Dermis microvascular lymphatic vessel endothelial cell (primary cell): ENCODE measurements at regions not wholly inside any gene's neighbourhood (a gene's known extent, or its start where the extent isn't known, plus 50 kb on each side); places are given as distances from the start of the nearest gene placed in this dataset.
A peak's percentile ranks its signal among the peaks of the same experiment; 100 is the strongest.

Source experiments
- DNase-seq, 2 donors: peaks; one replicate each; pipeline versions ENCODE4 v3.0.0 to v3.0.0-alpha.2; 2010; ENCODE audit warnings: low read depth in 2 of 2

- no peak for DNase-seq
Measured at GRCh38 chr3:141418751-141419150, 50.4 kb downstream of the ZBTB38 start.

DNA sequence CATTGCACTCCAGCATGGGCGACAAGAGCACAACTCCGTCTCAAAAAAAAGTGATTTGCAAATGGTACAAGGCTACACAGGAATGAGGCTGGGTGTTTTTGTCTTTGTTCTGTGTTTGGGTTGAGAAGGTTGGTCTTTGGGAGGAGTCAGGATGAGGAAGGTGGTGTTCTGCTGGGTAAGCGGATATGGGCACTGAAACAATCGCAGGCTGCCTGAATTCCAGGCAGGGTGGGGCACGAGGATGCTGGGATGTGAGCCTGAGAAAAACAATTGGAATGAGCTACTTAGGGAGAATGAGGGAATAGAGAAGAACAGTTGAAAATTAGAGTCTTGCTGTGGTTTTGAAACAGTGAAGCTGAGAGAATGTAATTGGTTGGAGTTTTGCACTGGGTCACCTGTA lies 51.6 kb downstream of the ZBTB38 start:
- DNase-seq = peak in 1 of 2 donors; percentile 38

DNA sequence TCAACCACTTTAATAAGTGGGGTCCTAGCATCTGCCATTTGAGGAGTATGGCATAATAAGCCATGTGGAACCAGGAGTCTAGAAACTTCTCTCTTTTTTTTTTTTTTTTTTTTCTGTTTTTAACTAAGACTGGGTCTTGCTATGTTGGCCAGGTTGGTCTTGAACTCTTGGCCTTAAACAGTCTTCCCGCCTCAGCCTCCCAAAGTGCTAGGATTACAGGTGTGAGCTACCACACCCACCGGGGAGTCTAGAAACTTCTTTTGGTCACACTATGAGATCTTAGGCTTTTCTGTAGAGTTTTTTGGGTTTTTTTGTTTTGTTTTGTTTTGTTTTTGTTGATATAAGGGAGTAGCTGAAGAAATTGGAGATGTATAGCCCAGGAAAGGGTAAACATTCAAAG lies 52.9 kb downstream of the ZBTB38 start:
- no peak for DNase-seq

DNA sequence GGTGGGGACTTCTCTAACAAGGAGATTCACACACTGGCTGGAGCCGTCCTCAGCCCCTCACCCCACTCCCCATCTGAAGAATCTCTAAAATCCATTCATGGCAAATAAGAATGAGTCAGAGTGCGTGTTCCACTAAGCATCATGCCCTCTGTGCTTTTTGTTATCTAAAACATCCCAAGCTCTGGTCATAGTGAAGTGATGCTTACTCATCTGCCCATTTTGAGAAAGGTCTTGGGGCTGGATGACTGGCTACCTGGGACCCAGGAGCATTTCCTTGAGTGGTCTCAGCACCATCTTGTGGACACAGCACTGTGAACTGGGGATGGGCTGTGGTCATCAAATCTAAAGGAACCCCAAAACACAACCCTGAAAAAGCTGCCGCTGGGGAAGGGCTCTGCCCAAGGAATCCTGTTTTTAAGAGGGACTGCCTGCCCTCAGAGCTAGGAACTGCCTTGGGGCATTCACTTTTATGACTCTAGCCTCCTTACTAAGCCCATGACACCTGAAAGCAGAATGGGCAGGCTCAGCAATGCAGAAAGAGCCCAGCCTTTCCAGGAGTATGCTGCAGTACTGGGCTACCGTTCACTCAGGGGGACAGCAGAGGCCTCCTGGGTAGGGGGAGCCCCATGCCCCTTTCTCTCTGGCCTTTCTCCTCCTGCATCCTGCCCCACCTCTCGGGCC lies 53.5 kb downstream of the ZBTB38 start:
- DNase-seq = no peak

DNA sequence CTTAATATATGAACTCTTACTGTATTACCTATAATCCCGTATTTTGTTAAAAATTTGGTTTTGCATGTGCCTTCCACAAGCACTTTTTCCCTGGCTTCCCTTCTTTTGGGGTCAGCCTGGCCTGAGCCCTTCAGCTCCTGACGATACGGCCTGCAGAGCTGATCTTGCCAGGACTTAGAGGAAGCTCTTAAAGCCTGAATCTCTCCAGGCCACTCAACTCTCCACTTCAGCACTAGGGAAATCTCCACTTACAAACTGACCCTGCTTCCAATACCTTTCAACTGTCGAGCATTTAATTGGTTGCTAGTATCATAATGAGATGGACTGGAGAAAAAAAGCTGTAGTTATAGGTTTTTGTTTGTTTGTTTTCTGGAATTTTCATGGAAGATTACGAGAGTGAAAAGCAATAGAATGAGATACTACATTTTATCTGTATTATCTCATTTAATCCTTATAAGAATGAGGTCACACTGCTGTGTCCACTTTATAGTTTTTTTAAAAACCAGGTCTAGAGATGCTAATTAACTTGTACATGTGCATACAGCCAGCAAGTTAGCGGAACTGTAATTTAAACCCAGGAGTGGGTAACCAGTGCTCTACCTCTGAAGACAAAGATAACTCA lies 54.8 kb downstream of the ZBTB38 start:
- no peak for DNase-seq

DNA sequence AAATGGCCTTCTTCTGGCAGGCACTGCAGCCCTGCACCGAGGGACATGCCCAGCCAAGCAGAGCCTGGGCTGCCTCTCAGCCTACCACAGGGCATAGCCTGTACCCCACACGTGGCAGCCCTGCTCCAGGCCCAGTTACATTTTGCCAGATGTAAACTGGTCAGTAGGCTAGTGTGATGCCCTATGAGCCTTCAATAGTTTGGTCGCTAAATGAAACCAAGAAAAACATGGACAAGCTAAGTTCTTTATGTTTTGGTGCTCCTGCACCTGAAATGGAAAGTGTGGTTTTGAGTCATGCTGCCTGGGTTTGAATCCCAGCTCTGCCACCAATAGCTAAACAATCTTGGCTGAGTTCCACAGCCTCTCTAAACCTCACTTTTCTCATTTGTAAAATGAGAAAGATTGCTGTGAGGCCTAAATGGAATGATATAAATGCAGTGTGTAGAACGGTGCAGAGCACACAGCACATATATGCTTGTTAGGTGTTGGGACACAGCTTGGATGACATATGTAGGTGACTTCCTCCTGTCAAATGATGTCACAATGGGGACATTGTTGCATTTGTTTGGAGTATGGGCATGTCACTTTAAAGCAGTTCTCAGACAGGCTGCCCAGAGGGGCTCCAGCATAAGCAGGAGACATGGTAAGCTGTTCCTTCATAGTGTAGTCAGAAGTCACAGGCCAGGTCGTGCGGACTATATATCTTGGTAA lies 57.4 kb downstream of the ZBTB38 start:
- no peak for DNase-seq

DNA sequence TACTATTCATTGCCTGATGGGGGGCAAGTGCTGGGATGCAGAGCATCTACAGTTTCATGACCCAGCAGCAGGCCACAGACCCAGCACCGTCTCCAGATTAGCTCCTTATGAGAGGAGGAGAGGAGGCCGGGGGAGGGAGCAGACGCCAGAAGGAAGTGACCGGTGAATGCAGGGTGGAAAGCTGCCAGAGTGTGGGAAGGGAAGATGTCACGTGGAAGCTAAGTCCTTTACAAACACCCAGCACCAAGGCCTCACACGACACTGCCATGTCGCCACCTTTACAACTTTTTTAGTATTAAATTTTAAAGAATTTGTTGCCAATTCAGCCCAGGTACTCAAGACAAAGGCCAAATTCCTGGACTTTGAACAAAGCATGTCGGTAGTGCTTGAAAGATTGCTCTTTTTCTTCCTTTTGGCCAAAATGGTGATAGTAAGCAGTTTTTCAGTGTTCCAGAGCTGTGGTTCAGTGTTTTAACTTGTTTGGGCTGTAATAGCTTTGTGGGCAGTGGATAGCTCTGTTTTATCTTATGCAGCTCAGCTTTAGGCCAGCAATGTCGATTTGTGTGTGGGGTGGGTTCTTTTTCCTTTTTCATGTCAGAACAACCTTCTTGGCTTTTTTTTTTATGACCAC lies 58.2 kb downstream of the ZBTB38 start:
- peak in 1 of 2 donors; percentile 88 for DNase-seq

DNA sequence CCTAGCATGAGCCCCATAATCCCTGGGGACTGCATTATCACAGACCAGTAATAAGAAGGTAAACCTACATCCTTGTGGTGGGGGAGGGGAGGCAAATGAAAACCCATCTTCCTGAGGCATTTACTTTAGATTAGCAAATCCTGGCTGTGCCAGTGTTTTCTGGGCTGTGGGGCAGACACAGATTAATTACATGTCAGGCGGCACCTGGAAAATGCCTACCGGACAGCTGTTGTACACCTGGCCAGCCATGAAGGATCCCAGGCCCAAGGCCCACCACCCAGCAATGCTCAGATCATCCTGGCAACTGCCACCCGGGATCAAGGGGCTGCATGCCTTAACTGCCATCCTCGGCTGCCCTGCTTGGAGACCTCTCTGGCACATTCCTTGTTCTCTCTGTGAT lies 59.1 kb upstream of the RASA2 start:
- DNase-seq = no peak

- no peak for DNase-seq
Measured at GRCh38 chr3:141429371-141430035, 57.3 kb upstream of the RASA2 start.

GRCh38 chr3:141430316-141430715 lies 56.5 kb upstream of the RASA2 start:
- no peak for DNase-seq

- DNase-seq = peak in 1 of 2 donors; percentile 51
Measured at GRCh38 chr3:141431411-141432378, 55.1 kb upstream of the RASA2 start.

DNA sequence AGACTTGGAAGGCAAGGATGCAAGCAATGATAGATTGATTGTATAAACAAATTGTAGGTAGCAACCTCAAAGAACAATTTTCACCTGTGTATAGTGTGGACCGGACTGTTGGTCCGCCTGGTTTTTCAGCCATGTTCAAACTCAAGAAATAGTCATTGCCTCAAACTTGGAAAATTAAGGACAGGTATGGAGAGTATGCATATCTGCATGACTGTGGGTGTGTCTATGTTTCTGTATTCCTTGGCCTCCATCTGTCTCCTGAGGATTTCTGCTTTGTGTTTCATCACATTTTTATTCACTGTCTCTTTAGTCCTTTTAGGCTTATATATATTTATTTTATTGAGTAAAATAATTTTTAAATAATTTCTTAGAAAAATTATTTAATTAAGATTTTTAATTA lies 53.9 kb upstream of the RASA2 start:
- no peak for DNase-seq

- no peak for DNase-seq
Measured at GRCh38 chr3:141434255-141434654, 52.6 kb upstream of the RASA2 start.

- DNase-seq = no peak
Measured at GRCh38 chr3:141436180-141436579, 50.6 kb upstream of the RASA2 start.
